Hepatocyte (in vitro differentiated cells): ENCODE measurements at regions not wholly inside any gene's neighbourhood (a gene's known extent, or its start where the extent isn't known, plus 50 kb on each side); places are given as distances from the start of the nearest gene placed in this dataset.

Experiments
- CTCF ChIP-seq: fragments of 200-600 bp; sonication (generic); IDR thresholded peaks from 2 replicates; pipeline ENCODE4 v1.5.1; 2016; ENCODE audit warnings: antibody characterized with exemption, mild to moderate bottlenecking; ENCODE audit not compliant: poor library complexity
- EZH2 ChIP-seq: fragments of 200-600 bp; sonication (generic); IDR thresholded peaks from 2 replicates; pipeline ENCODE4 v1.6.1; 2016; ENCODE audit warnings: antibody characterized with exemption, mild to moderate bottlenecking, borderline replicate concordance
- EZH2phosphoT487 ChIP-seq: fragments of 200-600 bp; sonication (generic); IDR thresholded peaks from one replicate; pipeline ENCODE4 v1.6.1; 2018; ENCODE audit warnings: antibody characterized with exemption, mild to moderate bottlenecking, low read depth, moderate library complexity; ENCODE audit not compliant: unreplicated experiment, severe bottlenecking

GRCh38 chr13:34765446-34766180, 176.5 kb upstream of the NBEA start:
- TF ChIP-seq CTCF (no peak), EZH2phosphoT487 (no peak), EZH2 (no peak)
